HG02678 (cell line): ENCODE measurements at regions not wholly inside any gene's neighbourhood (a gene's known extent, or its start where the extent isn't known, plus 50 kb on each side); places are given as distances from the start of the nearest gene placed in this dataset.
"Not testable (repeated sequence)": the region's sequence is repeated elsewhere in the genome, so short reads cannot be mapped to it uniquely, and the experiment has no call there.

Experiments used
- ATAC-seq: cut with Tn5 transposase; IDR thresholded peaks from one replicate; pipeline ENCODE4 v1.9.1; 2021; ENCODE audit warnings: mild to moderate bottlenecking, moderate library complexity; ENCODE audit not compliant: unreplicated experiment

GRCh38 chr6:51049288-51049982 lies 230.8 kb downstream of the TFAP2B start:
- ATAC-seq = no peak

DNA sequence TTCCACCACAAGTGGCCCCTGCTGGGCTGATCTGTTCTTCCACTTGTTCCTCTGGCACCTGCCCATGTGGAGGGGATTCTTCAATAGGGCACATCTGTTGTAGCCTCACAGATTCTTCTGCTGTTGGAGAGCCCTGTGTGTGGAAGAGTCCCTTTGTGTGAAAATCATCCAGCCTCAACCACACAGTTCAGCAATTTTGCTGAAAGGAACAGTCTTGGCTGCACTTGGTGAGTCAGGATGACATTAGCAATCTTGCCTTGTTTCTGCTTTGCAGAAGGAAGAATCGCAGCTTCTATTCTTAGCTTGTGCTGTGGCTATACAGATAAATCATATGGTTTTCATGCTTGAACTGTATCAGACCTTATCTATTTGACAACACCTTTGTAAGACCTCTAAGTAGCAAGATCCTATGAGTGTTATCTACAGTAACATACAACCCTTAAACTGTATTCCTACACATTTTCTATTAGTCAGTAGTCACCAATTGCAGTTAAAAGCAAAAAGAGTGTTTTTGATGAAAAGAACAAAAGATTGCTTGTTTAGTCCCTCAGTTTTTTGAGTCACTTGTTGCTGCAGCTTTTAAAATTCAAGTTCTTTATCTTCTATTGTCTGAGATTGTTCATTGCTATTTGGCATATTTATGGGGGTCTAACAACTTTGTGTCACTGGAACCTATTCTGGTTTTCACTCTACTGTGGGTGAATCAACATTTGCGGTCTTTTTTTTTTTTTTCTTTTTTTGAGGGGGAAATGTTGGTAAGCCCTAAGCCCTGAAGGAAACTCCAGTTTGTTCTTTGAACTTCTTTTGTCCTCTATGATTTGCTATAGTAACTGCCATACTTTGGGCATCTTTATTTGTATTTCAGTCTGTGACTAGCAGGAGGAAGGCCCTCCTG lies 231.6 kb downstream of the TFAP2B start:
- no peak for ATAC-seq

GRCh38 chr6:51052716-51053115 lies 234.0 kb downstream of the TFAP2B start:
- not testable (repeated sequence) for ATAC-seq

DNA sequence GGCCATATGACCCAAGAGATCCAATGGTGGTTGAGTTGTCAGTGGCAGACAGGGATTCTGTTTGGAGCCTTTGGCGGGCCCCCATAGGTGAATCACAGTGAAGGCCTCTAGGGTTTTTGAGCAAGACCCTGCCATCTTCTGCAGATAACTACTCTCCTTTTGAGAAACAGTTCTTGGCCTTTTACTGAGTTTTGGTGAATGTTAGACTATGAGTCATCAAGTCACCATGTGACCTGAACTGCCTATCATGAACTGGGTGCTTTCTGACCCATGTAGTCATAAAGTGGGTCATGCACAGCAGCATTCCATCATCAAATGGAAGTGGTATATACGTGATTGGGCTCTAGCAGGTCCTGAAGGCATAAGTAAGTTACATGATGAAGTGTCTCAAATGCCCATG lies 236.6 kb downstream of the TFAP2B start:
- not testable (repeated sequence) for ATAC-seq

GRCh38 chr6:51057296-51057695 lies 238.6 kb downstream of the TFAP2B start:
- ATAC-seq = no peak

DNA sequence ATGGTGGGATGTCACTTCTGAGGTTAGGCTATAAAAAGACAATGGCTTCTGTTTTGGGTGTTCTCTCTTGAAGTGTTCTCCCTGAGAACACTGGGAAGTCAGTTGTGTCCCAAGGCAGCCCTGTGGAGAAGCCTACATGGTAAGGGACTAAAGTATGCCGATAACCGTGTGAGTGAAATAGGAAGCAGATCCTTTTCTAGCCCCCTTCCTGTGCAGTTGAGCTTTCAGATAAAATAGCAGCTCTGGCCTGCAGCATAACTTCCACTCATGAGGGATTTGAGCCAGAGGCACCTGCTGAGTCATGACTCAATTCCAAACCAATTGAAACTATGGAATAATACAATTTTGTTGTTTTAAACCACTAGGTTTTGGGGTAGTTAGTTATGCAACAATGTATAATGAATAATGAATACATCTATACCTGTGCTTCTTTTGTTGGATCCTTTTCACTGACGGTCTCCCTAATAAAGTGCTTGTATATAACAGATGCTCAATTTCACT lies 241.6 kb downstream of the TFAP2B start:
- ATAC-seq = no peak

DNA sequence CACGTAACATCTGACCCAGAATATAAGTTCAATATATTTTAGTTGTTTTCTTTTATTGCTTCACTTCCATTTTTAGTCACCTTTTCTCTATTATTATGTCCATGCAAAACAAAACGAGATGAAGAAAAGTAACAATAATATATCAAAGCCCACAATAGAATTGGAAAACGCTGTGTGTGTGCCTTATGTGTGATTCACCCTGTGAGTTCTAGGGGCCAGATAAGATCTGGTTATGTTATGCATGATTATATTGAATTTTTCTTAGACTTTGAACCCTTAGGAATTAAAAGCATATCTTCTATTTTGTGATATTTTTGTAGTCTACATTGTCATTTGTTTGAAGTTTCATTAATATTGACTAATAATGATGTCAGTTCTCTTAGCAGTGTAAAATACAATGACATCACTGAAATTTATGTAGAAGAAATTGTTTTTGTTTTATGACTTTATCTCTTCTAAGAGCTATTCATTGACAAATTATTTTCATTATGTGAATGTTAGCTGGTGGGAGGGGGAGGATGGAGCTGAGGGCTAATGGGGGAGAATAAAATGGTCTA lies 243.6 kb downstream of the TFAP2B start:
- ATAC-seq = no peak

DNA sequence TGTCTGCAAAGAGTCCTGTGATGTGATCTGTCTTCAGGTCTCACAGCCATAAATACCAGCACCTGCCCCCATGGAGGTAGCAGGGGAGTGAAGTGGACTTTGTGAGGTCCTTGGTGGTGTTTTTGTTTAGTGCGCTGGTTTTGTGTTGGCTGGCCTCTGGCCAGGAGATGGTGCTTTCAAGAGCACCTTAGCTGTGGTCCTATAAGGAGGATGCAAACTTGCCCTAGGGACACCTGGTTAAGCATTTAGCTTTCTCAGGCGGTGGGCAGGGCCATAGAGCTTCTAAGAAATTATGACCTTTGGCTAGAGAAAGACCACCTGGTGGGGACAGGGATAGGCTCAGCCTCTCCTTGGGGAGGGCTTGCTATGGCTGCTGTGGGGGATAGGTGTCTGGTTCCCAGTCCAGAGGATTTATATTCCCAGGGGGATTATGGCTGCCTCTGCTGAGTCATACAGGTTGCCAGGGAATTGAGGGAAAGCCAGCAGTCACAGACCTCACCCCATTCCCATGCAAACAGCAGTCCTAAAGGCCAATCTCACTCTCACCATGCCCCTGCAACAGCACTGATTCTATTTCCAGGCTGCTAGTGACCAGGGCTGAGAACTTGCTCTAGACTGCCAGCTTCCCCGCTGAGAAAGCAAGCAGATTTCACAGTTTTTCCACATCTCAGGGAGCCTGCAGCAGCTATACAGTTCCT lies 259.3 kb downstream of the TFAP2B start:
- no peak for ATAC-seq

DNA sequence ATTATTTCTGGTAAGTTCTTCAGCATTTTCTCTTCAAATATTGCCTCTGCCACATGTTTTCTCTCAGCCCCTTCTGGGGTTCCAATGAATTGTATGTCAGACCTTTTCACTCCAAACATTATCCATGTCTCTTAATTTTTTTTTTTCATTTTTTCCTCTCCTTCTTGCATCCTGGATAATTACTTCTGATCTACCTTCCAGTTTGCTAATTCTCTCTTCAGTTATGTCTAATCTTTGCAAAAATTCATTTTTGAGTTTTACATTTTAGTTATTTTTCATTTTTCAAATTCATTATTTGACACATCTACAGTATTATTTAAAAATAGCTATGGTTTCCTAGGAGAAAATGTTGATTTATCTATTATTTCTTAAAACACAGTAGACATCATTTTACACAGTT lies 271.7 kb downstream of the TFAP2B start:
- no peak for ATAC-seq

DNA sequence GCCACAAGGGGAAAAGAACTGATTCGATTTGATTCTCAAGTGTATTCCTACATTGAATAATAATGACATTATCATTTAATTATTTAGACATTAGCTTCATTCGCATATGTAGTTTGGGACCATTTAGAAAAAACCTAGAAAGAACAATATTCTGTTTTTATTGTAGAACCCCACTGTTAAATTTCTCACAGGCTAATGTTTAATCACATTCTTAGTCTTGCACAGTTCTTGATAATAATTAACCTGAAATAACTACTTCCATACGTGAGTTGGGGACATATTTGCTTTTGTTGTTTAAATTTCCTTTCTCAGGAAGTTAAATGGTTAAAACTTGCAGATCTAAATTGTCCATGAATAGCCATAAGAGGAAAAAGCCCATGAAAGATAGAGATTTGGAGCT lies 275.2 kb downstream of the TFAP2B start:
- ATAC-seq = no peak

DNA sequence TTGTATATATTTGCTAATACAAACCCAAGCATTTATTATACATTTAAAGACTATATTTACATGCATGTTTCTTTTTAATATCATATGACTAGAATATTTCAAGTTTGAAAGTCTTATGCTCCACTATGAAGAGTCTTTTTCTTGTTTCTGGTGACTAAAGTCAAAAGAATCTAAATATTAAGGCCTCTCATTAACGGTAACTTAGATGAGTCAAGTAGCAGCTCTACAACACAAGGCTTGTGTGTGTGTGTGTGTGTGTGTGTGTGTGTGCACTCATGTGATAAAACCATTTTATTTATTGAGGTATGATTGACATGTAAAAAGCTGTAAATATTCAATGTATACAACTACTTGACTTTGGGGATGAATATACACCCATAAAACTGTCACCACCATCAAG lies 275.6 kb downstream of the TFAP2B start:
- ATAC-seq = no peak

GRCh38 chr6:51098246-51098645 lies 279.6 kb downstream of the TFAP2B start:
- ATAC-seq = no peak

- ATAC-seq = no peak
Measured at GRCh38 chr6:51098791-51099190, 280.1 kb downstream of the TFAP2B start.

DNA sequence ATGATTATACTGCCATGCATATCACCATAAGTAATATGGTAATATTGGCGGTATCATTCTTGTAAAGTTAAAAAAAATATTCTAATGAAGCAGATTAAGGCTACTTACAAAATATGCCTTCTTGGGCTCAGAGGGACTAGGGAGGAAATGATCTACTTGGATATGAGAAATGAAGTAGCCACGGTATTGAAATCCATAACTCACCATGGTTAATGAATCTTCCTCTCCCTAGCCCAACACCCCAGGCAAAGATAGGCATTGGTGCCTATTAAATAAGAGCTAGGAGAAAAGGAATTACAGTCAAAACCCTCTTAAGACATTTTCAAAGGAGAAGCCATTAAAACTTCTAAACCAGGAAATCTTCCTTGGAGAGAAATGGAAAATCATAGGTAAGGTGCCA lies 280.5 kb downstream of the TFAP2B start:
- ATAC-seq = no peak

GRCh38 chr6:51105357-51105756 lies 286.7 kb downstream of the TFAP2B start:
- no peak for ATAC-seq

- ATAC-seq = no peak
Measured at GRCh38 chr6:51107769-51108203, 289.1 kb downstream of the TFAP2B start.

GRCh38 chr6:51108563-51109234 lies 290.0 kb downstream of the TFAP2B start:
- no peak for ATAC-seq

GRCh38 chr6:51112731-51113130 lies 294.1 kb downstream of the TFAP2B start:
- no peak for ATAC-seq

DNA sequence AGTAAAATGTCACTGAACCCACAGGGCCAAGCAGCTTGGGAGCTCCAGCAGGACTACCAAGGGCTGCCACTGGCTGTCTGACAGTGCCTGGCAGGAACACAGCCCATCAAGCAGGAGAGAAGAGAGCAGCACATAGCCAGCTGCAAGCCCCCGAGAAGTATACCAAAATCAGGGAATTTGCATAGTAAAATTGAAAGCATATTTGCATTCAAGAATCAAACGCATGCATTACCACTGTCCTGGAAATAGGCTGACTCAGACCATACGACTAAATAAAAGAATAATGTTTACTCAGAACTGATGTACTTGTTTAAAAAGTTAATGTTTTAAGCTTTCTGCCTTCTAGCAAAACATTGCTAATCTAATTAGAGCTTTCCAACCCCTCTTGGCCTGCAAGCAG lies 298.1 kb downstream of the TFAP2B start:
- ATAC-seq = no peak

DNA sequence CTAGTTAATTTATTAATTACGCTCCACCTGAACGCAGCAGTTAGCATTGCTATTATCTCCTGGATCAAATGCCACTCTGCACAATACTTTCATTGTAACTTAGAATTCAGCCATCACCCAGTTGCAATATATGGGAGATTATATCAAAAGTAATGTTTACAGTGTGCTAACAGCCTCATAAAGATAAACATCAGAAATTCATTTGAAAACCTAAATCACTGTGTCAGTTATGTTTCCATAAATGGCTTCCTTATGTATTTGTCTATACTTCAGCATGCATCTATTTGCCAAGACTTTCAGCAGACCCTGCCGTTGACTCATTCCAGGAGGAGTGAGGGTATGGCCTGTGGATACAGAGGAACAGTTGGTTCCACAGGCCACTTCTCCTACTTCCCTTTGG lies 300.1 kb downstream of the TFAP2B start:
- ATAC-seq = no peak

DNA sequence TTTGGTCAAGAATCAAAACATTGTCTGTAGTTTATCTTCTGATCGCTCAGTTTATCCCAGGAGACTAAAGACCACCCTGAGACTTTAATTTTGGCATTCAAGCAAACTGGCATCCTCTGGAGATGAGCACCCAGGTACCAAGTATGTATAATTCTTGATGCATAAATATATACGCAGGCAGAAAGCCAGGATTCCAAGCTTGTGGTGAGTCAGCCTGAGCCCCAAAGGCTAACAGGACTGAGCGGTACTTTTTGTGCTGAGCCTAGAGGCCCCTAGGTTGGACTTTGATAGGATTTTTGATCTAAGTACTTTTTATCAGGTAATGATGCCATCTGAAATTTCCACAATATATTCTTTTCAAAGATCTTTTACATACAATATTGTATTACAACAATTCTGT lies 301.3 kb downstream of the TFAP2B start:
- no peak for ATAC-seq
